Osteoblast (primary cell): ENCODE measurements at regions not wholly inside any gene's neighbourhood (a gene's known extent, or its start where the extent isn't known, plus 50 kb on each side); places are given as distances from the start of the nearest gene placed in this dataset.

Source experiments
- DNase-seq: peaks from one replicate; pipeline ENCODE4 v3.0.0; 2011; ENCODE audit warnings: low spot score, mixed read lengths; ENCODE audit not compliant: insufficient read length; ENCODE audit errors: missing footprints
- H2AFZ ChIP-seq: 2 replicates; pipeline ENCODE4 v1.6.0; 2011; ENCODE audit warnings: mild to moderate bottlenecking, low read length
- H3K27ac ChIP-seq: 2 replicates; pipeline ENCODE4 v1.5.1; 2011; ENCODE audit warnings: mild to moderate bottlenecking, low read depth, low read length, moderate library complexity
- H3K27me3 ChIP-seq: 2 replicates; pipeline ENCODE4 v1.6.0; 2012; ENCODE audit warnings: mild to moderate bottlenecking, control low read depth, inconsistent platforms, low read length, moderate library complexity; ENCODE audit not compliant: insufficient read depth
- H3K36me3 ChIP-seq: 2 replicates; pipeline ENCODE4 v1.5.1; 2011; ENCODE audit warnings: mild to moderate bottlenecking, low read length, control low read depth, moderate library complexity; ENCODE audit not compliant: insufficient read depth
- H3K4me1 ChIP-seq: 2 replicates; pipeline ENCODE4 v1.5.1; 2011; ENCODE audit warnings: mild to moderate bottlenecking, low read length, control low read depth, moderate library complexity; ENCODE audit not compliant: insufficient read depth
- H3K4me2 ChIP-seq: 2 replicates; pipeline ENCODE4 v1.6.0; 2011; ENCODE audit warnings: mild to moderate bottlenecking, low read length; ENCODE audit not compliant: insufficient read depth
- H3K4me3 ChIP-seq: fragments of 200-600 bp; sonication (generic); 3 replicates; pipeline ENCODE4 v1.5.1; 2012; ENCODE audit warnings: mild to moderate bottlenecking, low read length, inconsistent platforms; ENCODE audit not compliant: insufficient read depth
- H3K79me2 ChIP-seq: 2 replicates; pipeline ENCODE4 v1.6.0; 2012; ENCODE audit warnings: mild to moderate bottlenecking, low read length, control low read depth, inconsistent platforms; ENCODE audit not compliant: insufficient read depth
- H3K9me3 ChIP-seq: 2 replicates; pipeline ENCODE4 v1.5.1; 2011; ENCODE audit warnings: low read depth, low read length, control low read depth
- H4K20me1 ChIP-seq: 2 replicates; pipeline ENCODE4 v1.6.0; 2012; ENCODE audit warnings: mild to moderate bottlenecking, low read length, control low read depth; ENCODE audit not compliant: insufficient read depth
- CTCF ChIP-seq: IDR thresholded peaks from 2 replicates; pipeline ENCODE4 v1.5.1; 2011; ENCODE audit warnings: mild to moderate bottlenecking, low read depth, low read length, moderate library complexity; ENCODE audit errors: extremely low read depth

DNA sequence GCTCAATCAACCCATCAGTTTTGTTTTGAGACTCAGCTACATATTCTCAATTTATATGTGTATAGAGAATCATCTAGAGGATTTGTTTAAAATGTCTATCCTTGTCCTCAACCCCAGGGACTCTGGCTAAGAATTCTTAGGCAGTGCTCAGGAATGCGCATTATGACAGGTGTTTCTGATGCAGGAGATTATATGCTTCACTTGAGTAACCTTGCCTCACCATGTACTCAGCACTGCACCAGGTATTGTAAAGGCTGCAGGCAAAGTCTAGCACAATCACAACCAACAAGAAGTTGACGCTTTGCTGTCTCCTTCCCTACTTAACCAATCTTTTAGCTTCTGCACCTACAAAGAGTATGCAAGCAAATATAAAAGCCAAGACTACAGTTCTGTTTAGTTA, 79.6 kb downstream of the LACC1 start:
- Histone ChIP-seq H3K36me3 (no peaks in the 10 kb centered on the region), H2AFZ (no peak overlapping the region), H3K79me2 (no peaks in the 10 kb centered on the region), H3K27me3 (peaks cover 10% of the 10 kb centered on the region), H3K27ac (no peak overlapping the region), H4K20me1 (no peaks in the 10 kb centered on the region), H3K4me2 (no peak overlapping the region), H3K4me1 (no peaks in the 10 kb centered on the region), H3K9me3 (no peaks in the 10 kb centered on the region), H3K4me3 (no peak overlapping the region)
- TF ChIP-seq CTCF, result no peak
- no peak for DNase-seq

GRCh38 chr13:43961909-43962308, 82.2 kb downstream of the LACC1 start:
- Histone ChIP-seq H3K79me2 (no peaks in the 10 kb centered on the region), H3K27ac (no peak overlapping the region), H3K36me3 (no peaks in the 10 kb centered on the region), H3K4me1 (no peaks in the 10 kb centered on the region), H3K9me3 (no peaks in the 10 kb centered on the region), H3K27me3 (peaks cover 5% of the 10 kb centered on the region), H2AFZ (no peak overlapping the region), H3K4me3 (no peak overlapping the region), H4K20me1 (no peaks in the 10 kb centered on the region), H3K4me2 (no peak overlapping the region)
- DNase-seq, result no peak
- no peak for TF ChIP-seq CTCF

GRCh38 chr13:43963726-43964125, 84.0 kb downstream of the LACC1 start:
- no peaks in the 10 kb centered on the region for H3K4me1 ChIP-seq
- no peaks in the 10 kb centered on the region for H3K9me3 ChIP-seq
- H3K27me3 ChIP-seq, result peaks cover 4% of the 10 kb centered on the region
- no peak for TF ChIP-seq CTCF
- H3K27ac ChIP-seq, result no peak overlapping the region
- H2AFZ ChIP-seq, result no peak overlapping the region
- no peak for DNase-seq
- no peak overlapping the region for H3K4me3 ChIP-seq
- no peak overlapping the region for H3K4me2 ChIP-seq
- no peaks in the 10 kb centered on the region for H3K36me3 ChIP-seq
- H4K20me1 ChIP-seq, result no peaks in the 10 kb centered on the region
- no peaks in the 10 kb centered on the region for H3K79me2 ChIP-seq

- Histone ChIP-seq H3K36me3 (no peaks in the 10 kb centered on the region), H3K79me2 (no peaks in the 10 kb centered on the region), H2AFZ (no peak overlapping the region), H3K4me3 (no peak overlapping the region), H4K20me1 (no peaks in the 10 kb centered on the region), H3K27me3 (no peaks in the 10 kb centered on the region), H3K27ac (no peak overlapping the region), H3K9me3 (no peaks in the 10 kb centered on the region), H3K4me1 (no peaks in the 10 kb centered on the region), H3K4me2 (no peak overlapping the region)
- TF ChIP-seq CTCF, result no peak
- no peak for DNase-seq
Measured at GRCh38 chr13:43964698-43965458, 85.2 kb downstream of the LACC1 start.
